ENCODE measurements at regions not wholly inside any gene's neighbourhood (a gene's known extent, or its start where the extent isn't known, plus 50 kb on each side); places are given as distances from the start of the nearest gene placed in this dataset.

DNA sequence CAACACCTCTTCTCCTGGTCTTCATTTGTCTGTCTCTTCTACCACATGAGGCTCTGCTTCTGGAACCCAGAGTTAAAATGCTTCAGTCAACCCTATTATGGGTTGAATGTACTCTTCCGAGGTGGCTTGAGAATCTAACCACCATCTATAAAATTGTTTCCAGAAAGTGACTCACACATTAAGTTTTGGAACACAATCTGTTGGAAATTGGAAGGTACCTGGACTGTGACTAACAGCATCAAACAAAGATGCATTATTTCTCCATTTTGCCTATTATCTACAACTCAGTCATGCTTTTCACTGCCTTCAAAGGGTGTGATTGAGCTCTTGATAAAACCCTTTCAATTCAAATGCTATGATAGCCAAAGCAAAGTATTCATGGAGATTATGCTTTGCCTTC lies 499.0 kb upstream of the SEMA6D start:
- DNase-seq (ENCODE audit: low spot score), result no peak

DNA sequence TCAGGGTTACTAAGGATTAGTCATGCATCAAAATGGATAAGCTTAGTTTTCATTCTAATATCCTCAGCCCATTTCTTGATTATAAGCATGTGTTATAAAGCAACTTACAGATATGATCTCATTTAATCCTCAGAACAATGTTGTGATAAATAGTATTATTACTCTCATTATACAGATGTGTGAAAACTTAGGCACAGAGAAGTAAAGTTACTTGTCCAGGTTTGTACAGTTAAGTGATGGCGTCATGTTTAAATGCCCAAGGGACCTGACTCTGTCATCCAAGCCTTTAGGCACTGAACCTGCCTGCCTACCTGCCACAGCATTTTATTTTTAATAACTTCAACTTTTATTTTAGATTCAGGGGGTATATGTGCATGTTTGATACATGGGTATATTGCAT lies 472.9 kb upstream of the SEMA6D start:
- DNase-seq (ENCODE audit: low spot score), result no peak

DNA sequence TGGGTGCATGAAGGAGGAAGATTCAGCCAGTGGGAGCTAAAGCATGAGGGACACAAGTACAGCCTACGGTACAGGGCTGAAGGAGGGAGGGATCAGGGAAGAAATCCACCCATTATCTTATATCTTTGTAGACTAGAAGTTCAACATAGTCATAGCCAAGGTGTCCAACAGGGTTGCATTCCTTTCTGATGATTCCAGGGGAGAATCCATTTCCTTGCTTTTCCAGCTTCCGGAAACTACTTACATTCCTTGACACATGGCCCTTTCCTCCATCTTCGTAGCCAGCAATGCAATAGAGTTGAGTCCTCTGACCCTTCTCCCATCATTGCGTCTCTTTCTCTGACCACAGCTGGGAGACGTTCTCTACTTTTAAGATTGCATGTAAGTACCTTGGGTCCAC lies 471.0 kb upstream of the SEMA6D start:
- no peak for DNase-seq (ENCODE audit: low spot score)

DNA sequence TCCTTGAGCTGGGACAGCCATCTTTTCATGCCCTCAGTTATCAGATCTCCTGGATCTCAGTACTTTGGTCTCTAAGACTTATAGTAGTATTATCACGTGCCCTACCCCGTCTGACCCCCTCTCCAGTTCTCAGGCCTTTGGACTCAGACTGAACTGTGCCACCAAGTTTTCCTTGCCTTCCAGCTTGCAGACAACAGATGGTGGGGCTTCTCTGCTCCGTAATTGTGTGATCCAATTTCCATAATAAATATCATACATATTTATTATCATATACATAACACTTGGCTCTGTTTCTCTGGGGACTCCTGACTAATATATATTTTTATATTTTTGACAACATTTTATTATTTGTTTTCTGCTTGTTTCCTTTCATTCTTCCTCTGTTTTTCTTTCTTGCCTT lies 458.8 kb upstream of the SEMA6D start:
- DNase-seq (ENCODE audit: low spot score), result no peak

DNA sequence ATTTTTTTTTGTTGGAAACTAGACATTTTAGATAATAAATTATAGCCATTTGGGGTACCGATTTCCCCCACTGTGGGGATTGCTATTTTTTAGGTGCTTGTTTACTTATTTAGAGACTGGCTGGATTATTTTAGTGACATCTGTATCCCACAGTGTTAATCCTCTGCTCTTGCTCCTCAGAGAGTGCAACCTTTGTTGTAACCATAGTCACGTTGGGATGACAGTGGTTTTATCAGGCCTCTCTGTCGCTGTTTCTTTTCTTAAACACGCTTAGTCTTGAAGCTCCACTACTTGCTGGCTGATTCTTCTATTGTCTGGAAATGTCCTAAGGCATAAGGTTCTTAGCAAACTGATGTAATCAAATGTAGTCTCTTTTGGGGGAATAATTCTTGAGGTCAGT lies 451.6 kb upstream of the SEMA6D start:
- DNase-seq (ENCODE audit: low spot score), result no peak

DNA sequence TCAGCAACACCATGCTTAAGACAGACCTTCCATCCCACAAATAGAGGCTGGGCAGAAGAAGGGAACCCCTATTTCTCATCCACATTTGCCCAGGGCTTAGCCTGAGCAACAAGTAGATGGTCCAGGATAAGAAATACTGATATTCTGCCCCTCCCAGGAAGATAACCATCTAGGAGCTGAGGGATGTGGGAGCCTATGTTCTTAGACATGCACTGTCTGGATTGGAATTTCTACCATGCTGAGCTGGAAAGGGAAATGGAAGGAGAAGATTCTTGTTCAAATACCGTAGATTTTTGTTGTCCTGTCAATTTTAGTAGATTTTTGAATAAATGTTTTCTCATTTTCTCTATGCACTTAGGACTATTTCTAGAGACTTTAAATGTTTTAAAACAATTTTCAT lies 450.7 kb upstream of the SEMA6D start:
- DNase-seq (ENCODE audit: low spot score), result no peak

DNA sequence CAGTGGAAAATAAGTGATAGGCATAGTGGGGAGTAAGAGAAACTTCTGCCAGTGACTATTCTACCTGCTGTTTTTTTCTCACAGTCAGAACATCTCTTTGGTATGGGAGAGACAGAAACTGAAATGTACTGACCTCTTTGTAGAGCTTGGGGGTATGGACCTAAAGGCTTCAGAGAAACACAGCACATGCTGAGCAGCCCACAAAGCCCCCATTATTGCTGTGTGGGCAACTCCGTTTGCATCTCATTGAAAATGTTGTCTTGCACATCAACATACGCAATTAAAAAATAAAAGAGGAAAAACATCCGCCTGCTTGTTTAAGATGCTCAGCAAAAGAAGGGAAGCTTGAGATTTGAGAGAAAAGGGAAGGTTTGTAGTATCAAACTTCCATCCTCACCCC lies 443.4 kb upstream of the SEMA6D start:
- no peak for DNase-seq (ENCODE audit: low spot score)

DNA sequence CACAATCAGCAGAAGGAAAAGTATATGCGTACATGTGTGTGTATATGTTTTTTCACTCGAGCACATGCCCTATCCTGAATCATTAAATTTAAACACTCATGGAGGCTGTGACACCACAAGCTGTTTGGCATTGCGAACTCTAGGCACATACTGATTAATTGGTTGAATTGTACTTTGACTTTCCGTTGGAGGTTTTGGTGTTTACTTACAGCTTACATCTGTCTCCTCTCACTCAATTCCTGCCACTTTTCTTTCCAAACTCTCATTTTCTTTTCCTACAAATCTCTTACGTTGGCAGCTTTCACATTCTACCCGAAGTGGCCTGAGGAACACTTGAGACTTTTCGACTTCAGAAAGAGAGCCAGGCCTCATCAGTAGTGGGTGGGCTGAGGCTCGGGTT lies 434.1 kb upstream of the SEMA6D start:
- DNase-seq (ENCODE audit: low spot score), result no peak

DNA sequence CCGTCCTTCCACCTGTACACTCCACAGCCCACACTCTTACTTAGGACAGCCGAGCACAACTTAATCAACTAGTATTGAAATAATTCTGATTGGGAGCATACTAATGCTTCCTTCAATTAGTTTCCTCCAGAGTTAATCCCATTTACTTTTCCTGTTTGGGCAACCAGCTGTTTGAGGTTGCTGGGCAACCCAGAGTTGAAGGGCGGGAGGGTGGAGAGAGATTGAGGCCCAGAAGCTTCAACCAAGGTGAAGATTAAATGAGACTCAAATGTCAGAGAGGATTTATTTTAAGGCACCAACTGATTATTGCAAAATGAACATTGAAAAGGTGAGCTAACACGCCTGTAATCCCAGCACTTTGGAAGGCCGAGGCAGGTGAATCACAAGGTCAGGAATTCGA lies 428.5 kb upstream of the SEMA6D start:
- no peak for DNase-seq (ENCODE audit: low spot score)

DNA sequence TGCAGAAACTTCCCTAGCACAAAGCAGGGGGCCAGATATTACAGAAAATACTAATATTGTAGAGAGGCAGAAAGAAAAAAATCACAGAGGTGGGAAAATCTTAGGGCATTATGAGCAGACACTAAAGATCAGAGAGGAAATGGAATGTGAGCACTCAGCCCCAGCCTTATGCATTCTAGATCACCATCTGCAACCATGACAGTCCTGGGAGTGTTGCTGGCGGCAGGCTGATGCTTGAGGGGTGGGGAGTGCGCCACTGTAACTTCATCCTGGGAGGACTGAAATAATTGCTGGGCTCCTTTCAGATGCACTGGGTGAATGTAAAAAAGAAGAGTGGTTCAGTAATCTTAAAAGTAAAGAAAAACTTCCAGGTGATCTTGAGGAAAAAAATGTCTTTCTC lies 427.6 kb upstream of the SEMA6D start:
- no peak for DNase-seq (ENCODE audit: low spot score)

DNA sequence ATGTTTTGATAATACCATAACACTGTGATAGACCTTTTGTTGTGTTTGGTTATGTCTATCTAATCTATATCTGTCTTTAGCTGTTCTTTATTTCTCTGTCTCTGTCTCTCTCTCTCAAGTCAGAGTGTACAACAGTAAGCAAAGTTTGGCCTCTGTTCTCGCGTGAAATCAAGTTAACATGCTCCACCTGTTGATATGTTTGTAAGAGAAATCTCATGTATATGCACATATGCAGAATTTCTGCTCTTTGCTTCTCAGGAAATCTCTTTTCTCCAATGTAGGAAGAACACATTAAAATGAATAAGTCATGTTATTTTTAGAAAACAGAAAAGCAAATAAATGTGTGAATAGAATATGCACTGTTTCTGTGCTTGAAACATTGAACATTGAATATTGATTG lies 425.5 kb upstream of the SEMA6D start:
- no peak for DNase-seq (ENCODE audit: low spot score)

DNA sequence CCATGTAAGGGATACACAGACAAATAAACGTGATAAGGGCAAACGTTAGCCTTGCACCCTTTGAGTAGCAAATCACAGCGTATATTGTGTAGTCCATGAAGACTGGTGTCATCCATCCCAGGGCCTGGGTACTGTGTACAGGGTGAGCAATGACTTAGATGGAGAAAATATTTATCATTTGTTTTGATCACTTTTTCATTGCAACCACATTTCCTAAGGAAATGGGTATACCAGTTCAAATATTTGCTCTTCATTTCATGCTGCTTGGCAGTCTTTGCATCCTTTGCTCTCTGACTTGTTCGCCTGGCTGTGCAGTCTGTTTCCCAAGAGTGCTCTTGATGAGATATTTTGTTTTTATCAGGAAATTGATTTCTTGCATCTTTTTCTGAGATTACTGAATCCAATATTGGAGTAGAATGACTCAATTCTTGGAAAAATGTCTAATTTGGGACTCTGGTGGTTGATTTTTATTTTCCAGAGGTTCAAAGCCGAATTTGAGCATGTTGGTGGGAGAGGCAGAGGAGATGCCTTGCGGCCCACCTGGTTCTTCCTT lies 424.6 kb upstream of the SEMA6D start:
- DNase-seq (ENCODE audit: low spot score), result no peak

DNA sequence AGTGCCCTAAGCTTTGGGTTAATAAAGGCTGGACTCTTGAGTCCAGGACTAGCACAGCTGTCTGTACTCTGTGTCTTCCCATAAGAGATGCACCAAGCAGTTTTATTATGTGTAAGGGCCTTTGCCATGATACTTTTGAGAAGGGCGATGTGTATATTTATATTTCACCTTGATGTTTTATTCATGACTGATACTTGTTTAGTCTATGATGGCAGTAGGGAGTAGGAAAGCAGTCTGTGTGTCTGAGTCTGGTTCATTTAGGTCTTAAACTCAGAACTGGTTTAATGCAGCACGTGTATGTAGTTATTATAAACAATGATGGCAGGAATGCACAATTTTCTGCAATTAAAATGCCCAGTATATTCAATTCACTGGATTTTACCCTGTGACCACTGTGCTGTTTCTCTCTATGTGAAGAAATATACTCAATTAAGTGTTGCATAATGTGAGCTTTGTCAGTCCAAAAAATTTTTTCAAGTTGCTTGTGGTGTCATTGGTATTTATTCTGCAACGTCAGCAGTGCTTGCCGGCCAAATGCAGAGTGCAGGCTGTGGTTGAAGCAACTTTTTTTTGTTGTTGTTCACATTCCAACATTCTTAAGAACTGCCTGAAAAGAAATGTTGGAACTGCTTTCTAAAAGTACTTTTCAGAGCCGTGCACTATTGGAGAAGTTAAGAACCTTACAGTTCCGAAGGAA lies 423.7 kb upstream of the SEMA6D start:
- no peak for DNase-seq (ENCODE audit: low spot score)

DNA sequence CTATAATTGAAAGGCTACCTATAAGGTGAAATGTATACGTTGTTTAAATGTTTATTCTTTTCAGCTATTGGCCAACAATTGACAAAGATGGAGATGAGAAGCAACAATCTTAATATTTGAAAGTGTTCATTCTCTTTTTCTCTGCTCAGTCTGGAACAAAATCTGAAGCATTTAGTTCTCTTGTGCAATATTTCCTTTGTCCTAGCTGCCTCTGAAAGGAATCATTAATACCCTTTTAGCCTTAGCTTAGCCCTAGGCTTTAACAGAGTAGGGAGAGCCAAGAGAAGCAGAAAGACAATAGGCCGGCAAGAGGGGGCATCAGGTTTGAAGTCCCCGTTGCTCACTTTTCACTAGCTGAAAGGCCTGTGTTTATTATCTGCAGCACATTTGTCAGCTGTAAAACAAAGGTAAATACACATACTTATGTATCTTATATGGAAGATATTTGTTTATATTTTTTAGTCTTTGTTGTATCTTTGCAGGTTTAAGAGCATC lies 422.5 kb upstream of the SEMA6D start:
- no peak for DNase-seq (ENCODE audit: low spot score)

DNA sequence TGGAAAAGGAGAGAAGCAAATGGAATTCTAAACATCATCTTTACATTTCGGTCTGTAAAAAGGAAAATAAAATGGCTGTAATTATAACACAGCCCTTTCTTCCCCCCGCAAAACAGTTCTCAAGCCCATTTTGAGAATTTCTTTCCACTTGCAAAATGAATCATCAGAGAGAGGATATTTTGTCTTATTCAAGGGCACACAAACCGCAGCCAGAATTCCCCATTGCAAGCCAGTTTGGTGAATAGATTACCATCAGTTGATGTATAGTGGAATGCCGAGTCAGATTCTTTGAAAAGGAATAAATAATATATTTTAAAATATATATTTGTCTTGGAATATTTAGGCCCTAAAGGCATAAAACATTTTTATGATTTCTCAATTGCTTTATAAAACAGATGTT lies 420.4 kb upstream of the SEMA6D start:
- DNase-seq (ENCODE audit: low spot score), result no peak

DNA sequence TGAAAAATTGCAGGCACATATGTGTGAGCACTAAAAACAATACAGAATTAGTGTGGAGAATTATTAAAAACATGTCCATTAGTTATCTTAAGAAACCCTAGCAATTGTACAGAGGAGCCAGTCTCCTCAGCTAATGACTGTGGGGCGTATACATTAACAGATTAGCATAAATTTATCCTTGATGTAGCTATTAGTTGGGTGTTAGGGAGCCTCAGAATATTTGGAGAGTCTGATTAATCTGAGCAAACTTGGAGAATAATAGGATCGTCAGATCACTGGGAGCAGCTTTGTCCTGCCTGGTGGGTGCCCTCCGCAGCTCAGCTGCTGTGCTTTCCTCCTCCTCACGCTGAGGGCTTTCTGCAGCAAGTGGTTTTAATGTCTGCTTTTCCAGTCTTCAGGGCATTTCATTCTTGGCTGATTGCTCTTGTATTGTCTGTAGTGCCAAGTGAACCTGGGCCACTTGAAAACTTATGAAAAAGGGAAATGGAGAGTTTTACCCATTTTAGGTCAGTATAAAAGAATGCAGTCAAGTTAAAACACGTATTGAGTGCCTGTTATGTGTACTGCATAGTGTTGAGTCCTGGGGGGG lies 417.4 kb upstream of the SEMA6D start:
- DNase-seq (ENCODE audit: low spot score), result no peak

DNA sequence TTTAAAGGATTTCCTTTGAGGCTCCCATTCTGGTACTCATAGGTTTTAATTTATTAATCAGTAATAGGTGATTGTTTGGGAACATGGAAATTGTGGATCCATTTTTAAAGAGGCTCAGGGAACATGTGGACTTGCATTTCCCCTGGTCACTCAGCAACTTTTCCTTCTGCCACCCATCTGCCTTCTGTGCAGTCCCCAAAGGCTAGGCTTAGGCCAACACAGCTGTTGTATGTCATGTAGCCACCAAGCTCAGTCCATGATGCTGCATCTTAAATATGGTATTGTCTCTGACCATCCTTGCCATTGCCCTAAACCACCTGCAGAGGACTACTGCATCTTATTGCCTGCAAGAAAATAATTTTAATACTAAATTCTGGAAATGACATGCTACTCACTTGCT lies 416.7 kb upstream of the SEMA6D start:
- no peak for DNase-seq (ENCODE audit: low spot score)

DNA sequence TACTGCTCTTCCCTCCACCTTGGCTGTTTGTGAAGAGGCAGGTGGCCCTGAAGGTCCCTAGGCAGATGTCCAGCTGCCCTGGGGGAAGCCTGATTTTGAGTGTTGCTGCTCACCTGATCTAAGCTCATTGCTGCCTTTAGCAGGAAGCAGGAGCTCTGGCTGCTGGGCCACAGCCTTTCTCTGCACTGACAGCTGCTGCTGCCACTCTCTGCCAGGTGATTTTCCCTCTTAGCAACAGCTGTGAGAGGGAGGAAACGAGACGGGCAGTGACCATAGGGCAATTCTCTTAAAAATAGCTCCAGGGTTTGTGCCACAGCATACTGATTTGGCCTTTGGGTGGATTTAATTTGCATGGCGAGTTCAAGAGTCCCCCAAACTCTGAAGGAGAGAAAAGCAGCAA lies 415.8 kb upstream of the SEMA6D start:
- no peak for DNase-seq (ENCODE audit: low spot score)

DNA sequence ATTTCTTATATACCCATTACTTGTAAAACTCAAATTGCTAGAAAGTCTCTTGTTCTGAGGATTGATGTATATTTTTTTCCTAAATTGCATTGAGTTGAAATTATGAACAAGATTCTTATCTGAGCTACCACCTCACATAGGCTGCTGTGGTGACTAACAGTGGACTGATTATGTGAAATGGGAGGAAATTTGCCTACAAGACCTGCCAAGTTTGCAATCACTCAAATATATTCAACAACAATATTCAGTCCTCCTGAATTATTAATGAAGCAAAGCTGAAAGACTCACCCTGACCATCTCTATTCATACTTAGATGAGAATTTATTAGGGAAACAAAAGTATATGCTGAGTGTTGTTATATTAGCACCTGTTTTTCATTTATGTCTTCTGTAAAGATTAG lies 412.6 kb upstream of the SEMA6D start:
- DNase-seq (ENCODE audit: low spot score), result no peak

DNA sequence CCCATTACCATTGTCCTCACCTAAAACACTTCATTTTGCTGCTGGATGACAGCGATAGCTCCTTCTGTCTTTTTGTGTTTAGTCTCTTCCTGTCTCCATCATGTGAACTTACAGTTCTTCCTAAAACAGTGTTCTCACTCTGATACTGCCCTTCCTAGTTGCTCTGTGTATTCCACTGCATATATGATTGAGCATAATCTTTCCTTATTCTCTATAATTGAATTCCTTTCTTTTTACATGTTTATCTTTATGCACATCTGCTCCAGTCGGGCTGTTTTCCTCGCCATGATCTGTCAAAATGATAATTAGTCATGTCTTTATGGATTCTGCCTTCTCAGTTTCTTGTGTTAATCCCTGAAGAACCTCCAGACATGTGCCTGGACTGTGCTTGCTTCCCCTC lies 405.1 kb upstream of the SEMA6D start:
- no peak for DNase-seq (ENCODE audit: low spot score)

DNA sequence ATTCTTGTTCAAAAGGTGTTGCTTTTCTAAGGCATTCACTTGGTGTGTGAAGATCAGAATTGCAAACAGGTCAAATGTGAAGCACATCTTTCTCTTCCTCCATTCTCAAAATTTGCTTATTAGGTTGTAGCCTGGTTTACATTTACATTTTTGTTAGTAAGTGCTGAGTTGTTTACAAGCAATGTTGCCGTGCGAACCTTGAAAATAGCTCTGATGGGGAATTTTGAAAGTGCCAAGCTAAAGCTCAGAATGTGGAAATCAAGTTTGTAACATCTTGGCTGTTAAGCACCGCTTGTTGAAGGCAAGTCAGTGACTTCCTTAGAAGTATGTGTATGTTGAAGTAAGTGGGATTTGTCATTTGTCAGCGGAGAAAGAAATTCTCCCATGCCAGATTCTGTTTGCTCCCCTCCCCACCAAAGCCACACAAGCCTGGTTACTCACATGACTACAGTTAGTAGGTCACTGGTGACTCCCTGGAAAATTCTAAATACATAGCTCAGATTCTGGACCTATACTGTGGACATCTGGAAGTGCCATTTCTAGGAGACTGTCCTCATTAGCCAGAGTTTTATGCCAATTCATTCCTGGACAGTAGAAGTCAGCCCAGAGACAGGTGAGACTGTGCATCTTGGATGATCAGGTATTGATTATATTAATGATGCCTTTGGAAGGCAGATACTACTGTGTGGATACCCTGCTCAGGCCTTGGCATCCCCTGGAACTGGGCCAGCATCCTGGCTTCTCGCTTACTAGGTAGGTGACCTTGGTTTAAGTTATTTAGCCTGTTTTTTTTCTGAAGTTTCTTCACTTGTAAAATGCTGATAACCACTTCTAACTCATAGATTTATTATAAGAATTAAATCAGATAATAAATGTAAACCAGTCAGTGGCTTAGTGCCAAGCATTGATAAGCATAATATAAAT lies 390.6 kb upstream of the SEMA6D start:
- DNase-seq (ENCODE audit: low spot score), result no peak

DNA sequence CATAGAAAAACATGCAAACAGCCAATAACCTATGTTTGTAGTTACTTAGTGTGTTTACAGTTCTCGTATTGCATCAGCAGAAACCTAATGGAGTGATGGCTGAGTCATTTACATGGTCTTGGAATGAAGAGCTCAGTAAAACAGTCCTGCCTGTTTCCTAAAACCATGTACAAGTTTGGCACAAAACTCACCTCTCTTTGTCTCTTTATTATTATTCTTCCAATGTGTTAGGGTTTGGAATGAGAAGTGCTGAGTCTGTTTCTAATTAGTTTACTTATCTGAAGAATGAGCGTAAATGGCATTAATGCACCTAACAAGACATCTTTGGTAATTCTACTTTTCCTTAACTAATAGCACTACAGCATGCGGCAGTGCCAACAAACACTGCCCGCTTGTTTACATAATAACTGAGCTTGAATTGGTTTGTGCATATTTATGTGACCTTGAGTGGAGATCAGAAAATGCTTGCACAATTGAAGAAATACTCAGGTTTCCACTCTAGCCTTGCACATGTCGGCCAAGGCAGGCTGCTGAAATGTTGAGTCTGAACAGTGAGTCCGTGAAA lies 385.4 kb upstream of the SEMA6D start:
- DNase-seq (ENCODE audit: low spot score), result no peak

DNA sequence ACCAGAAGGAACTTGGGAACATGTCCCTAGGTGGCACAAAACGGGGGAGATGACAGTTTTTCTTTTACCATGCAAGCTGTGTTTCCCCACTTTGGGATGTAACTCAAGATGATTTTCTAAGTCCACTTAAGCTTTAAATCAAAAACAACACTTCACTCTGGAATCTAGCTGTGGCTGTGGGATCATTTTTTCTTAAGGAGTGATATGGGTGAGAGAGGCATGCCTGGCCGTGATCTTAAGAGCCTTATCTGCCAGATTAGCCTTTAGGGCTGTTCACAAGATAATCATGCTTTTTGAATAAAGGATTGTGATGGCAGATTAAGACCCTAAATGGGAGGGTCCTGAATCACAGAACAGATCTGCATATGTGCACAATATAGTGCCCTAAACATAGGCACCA lies 384.8 kb upstream of the SEMA6D start:
- DNase-seq (ENCODE audit: low spot score), result no peak

Data from activated CD4-positive, alpha-beta T cell treated with anti-CD3 and anti-CD28 coated beads, Interleukin-2, Interleukin-4, amounts not matched to agents 100 ng/mL and 50 ng/mL, durations not matched to agents 16 hours and 8 hours (primary cell).